SU-DHL-6 (cell line): ENCODE measurements at regions not wholly inside any gene's neighbourhood (a gene's known extent, or its start where the extent isn't known, plus 50 kb on each side); places are given as distances from the start of the nearest gene placed in this dataset.

Experiments
- CTCF ChIP-seq: fragments of 200-600 bp; sonication (generic); IDR thresholded peaks from one replicate; pipeline ENCODE4 v1.5.1; 2017; ENCODE audit warnings: antibody characterized with exemption, mild to moderate bottlenecking, low read length, moderate library complexity; ENCODE audit not compliant: insufficient read depth, poor library complexity, severe bottlenecking
- EZH2phosphoT487 ChIP-seq: fragments of 200-600 bp; sonication (generic), shearing (Covaris generic); conservative IDR thresholded peaks from 2 replicates; pipeline ENCODE4 v1.6.1; 2018; ENCODE audit warnings: mild to moderate bottlenecking, antibody characterized with exemption, low read length, moderate library complexity, mixed read lengths

DNA sequence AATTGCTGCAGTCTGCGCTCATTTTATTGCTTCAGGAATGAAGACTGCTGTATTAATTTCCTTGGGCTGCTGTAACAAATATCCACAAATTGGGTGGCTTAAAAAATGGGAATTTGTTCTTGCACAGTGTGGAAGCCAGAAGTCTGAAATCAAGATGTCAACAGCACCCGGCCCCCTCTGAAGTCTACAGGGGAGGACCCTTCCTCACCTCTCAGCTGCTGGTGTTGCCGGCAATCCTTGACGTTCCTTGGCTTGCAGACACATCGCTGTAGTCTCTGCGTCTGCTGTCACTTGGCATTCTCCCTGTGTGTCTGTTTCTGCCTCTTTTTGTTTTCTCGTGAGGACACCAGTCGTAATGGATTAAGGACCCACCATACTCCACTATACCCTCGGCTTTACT, 166.2 kb downstream of the PTPN20 start:
- TF ChIP-seq CTCF, result no peak
- no peak for TF ChIP-seq EZH2phosphoT487
